ENCODE measurements at regions not wholly inside any gene's neighbourhood (a gene's known extent, or its start where the extent isn't known, plus 50 kb on each side); places are given as distances from the start of the nearest gene placed in this dataset.

DNA sequence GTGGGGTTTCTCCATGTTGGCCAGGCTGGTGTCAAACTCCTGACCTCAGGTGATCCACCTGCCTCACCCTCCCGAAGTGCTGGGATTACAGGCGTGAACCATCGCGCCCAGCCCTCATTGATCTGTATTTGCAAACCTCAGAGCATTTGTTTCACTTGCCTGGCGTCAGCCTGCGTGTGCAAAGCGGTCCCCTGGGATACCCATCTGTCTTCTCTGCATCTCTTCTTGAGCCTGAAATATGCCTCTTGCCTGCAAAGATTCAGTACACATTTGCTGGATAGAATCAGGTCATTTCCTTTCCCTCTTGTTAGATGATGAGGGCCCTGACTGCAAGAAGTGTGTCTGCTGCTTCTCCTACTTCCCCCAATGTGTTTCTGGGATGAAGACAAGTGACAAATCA is 1291.0 kb downstream of the TBC1D22A start:
- TF ChIP-seq CTCF (IDR thresholded peaks at IDR 0.05) (no peak), POLR2A (IDR thresholded peaks at IDR 0.05) (no peak)

Data from esophagus squamous epithelium (tissue), 4 donors.